ENCODE measurements at regions not wholly inside any gene's neighbourhood (a gene's known extent, or its start where the extent isn't known, plus 50 kb on each side); places are given as distances from the start of the nearest gene placed in this dataset.

- CTCF ChIA-PET = interaction anchor here (0.6 to 0.9 kb wide), 2 partner anchors 14 to 15 kb away, joined by 3 read pairs; no protein-coding TSS in a partner anchor
- DNase-seq (ENCODE audit: low read depth) = no peak
- no peak for TF ChIP-seq CTCF (IDR thresholded peaks at IDR 0.05; ENCODE audit: insufficient read depth, low read depth, low read length)
- H3K36me3 ChIP-seq (ENCODE audit: control insufficient read depth, insufficient read depth, low read length) = no peaks in the 10 kb centered on the region
- H3K4me3 ChIP-seq (ENCODE audit: low read depth, low read length) = no peak overlapping the region
- POLR2A ChIA-PET = no interaction called here
- no peaks in the 10 kb centered on the region for H3K27me3 ChIP-seq (ENCODE audit: control insufficient read depth, insufficient read depth, low read length)
Measured at GRCh38 chr13:73898899-73899298, 235.3 kb downstream of the KLF12 start.

- peak; percentile 68 for DNase-seq (ENCODE audit: low read depth)
- H3K27me3 ChIP-seq (ENCODE audit: control insufficient read depth, insufficient read depth, low read length) = no peaks in the 10 kb centered on the region
- no peak overlapping the region for H3K4me3 ChIP-seq (ENCODE audit: low read depth, low read length)
- no peaks in the 10 kb centered on the region for H3K36me3 ChIP-seq (ENCODE audit: control insufficient read depth, insufficient read depth, low read length)
- CTCF ChIA-PET = interaction anchor here (0.6 to 1.1 kb wide), 2 partner anchors 11 to 15 kb away, joined by 3 read pairs; no protein-coding TSS in a partner anchor
- TF ChIP-seq CTCF (IDR thresholded peaks at IDR 0.05; ENCODE audit: insufficient read depth, low read depth, low read length) = no peak
- POLR2A ChIA-PET = no interaction called here
Measured at GRCh38 chr13:73898276-73898675, 235.9 kb downstream of the KLF12 start.

- ChIA-PET CTCF (interaction anchor here (1.0 kb wide), 1 partner anchor 14 kb away, joined by 3 read pairs; no protein-coding TSS in a partner anchor), POLR2A (no interaction called here)
- TF ChIP-seq CTCF (IDR thresholded peaks at IDR 0.05; ENCODE audit: insufficient read depth, low read depth, low read length) = no peak
- Histone ChIP-seq H3K27me3 (ENCODE audit: control insufficient read depth, insufficient read depth, low read length) (no peaks in the 10 kb centered on the region), H3K36me3 (ENCODE audit: control insufficient read depth, insufficient read depth, low read length) (no peaks in the 10 kb centered on the region), H3K4me3 (ENCODE audit: low read depth, low read length) (no peak overlapping the region)
- no peak for DNase-seq (ENCODE audit: low read depth)
Measured at GRCh38 chr13:73894995-73895571, 239.1 kb downstream of the KLF12 start.

GRCh38 chr13:73893833-73894232 lies 240.4 kb downstream of the KLF12 start:
- Histone ChIP-seq H3K27me3 (ENCODE audit: control insufficient read depth, insufficient read depth, low read length) (no peaks in the 10 kb centered on the region), H3K36me3 (ENCODE audit: control insufficient read depth, insufficient read depth, low read length) (no peaks in the 10 kb centered on the region), H3K4me3 (ENCODE audit: low read depth, low read length) (no peak overlapping the region)
- CTCF ChIA-PET = interaction anchor here (1.0 kb wide), 1 partner anchor 13 kb away, joined by 3 read pairs; no protein-coding TSS in a partner anchor
- TF ChIP-seq CTCF (IDR thresholded peaks at IDR 0.05; ENCODE audit: insufficient read depth, low read depth, low read length) = no peak
- POLR2A ChIA-PET = no interaction called here
- DNase-seq (ENCODE audit: low read depth) = no peak

GRCh38 chr13:73891805-73892204 lies 242.4 kb downstream of the KLF12 start:
- CTCF ChIA-PET = no interaction called here
- no peak for TF ChIP-seq CTCF (IDR thresholded peaks at IDR 0.05; ENCODE audit: insufficient read depth, low read depth, low read length)
- Histone ChIP-seq H3K36me3 (ENCODE audit: control insufficient read depth, insufficient read depth, low read length) (no peaks in the 10 kb centered on the region), H3K27me3 (ENCODE audit: control insufficient read depth, insufficient read depth, low read length) (no peaks in the 10 kb centered on the region), H3K4me3 (ENCODE audit: low read depth, low read length) (no peak overlapping the region)
- DNase-seq (ENCODE audit: low read depth) = no peak
- POLR2A ChIA-PET = no interaction called here
